GM18520 (cell line): ENCODE measurements at regions not wholly inside any gene's neighbourhood (a gene's known extent, or its start where the extent isn't known, plus 50 kb on each side); places are given as distances from the start of the nearest gene placed in this dataset.
"Not testable (repeated sequence)": the region's sequence is repeated elsewhere in the genome, so short reads cannot be mapped to it uniquely, and the experiment has no call there.

Experiments
- ATAC-seq: cut with Tn5 transposase; IDR thresholded peaks from one replicate; pipeline ENCODE4 v1.9.1; 2021; ENCODE audit not compliant: unreplicated experiment

DNA sequence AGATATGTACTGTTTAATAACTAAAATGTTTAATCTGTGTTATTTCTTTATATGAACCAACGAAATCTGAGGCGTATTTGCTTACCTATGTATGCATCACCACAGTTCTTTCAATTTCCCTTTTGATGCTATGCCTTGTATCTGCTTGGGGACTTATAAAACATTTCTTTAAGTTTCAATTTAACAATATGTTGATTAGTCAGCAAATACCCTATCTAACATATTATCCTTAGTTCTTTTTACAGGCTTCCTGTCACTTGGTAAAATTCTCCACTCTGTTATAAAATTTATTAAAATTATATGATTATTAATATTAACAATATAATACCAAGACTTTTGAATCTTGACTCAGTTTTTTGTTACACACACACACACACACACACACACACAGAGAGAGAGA lies 174.3 kb downstream of the CPS1 start:
- ATAC-seq, result no peak

- not testable (repeated sequence) for ATAC-seq
These were observed 190.4 kb downstream of the CPS1 start for GRCh38 chr2:210746826-210747225.

DNA sequence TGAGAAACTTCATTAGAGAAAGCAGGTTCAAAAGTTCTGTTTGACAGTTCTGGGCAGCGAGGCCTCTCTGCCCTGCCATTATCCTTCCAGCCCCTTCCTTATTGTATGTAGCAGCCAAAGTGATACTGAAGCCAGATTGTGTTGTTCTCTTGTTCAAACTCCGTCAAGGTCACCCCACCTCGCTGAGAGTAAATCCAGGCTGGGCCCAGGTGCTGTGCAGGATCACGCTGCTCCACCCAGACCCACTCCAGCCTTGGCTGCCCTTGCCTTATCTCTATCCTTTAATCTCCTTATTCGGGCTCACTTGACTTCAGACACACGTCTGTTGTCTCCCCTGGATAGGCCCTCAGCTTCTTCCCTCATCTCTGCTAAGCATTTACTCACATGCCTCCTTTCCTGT lies 196.1 kb downstream of the CPS1 start:
- no peak for ATAC-seq

DNA sequence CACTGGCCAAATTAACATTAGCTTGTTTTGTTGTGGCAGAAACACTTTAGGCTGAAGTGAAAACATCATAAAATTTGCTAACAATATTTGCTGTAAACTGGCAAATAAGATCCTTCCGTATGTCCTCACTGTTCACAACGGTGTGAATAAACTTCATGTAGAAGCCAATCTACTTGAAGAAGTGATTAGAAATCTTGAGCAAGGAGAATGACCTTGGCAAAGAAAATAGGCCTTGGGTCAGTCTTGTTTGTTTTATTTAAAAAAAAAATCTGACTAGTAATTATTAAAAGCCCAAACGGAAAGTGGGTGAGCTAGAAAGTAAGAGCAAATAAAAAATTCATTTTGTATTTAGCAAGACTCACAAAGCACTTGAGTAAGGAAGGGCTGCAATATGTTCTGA lies 197.0 kb downstream of the CPS1 start:
- ATAC-seq, result no peak

DNA sequence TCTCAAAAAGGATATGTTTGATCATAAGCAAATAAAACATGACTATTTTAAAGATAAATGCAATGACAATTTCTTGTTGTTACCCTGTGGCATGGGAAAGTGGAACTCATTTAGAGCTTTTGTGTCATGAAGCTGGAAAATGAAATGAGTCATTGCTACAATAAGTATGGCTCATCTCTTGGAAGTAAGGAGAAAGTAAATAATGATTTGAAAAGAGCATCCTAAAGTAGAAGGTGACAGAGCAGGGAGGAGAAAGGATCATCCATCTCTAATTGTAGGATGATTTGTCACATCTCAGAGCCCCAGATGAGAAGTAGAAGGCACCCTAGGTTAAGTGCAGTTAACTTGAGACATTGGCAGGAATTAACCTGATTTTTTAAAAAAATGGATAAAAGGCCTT lies 200.5 kb downstream of the CPS1 start:
- no peak for ATAC-seq

DNA sequence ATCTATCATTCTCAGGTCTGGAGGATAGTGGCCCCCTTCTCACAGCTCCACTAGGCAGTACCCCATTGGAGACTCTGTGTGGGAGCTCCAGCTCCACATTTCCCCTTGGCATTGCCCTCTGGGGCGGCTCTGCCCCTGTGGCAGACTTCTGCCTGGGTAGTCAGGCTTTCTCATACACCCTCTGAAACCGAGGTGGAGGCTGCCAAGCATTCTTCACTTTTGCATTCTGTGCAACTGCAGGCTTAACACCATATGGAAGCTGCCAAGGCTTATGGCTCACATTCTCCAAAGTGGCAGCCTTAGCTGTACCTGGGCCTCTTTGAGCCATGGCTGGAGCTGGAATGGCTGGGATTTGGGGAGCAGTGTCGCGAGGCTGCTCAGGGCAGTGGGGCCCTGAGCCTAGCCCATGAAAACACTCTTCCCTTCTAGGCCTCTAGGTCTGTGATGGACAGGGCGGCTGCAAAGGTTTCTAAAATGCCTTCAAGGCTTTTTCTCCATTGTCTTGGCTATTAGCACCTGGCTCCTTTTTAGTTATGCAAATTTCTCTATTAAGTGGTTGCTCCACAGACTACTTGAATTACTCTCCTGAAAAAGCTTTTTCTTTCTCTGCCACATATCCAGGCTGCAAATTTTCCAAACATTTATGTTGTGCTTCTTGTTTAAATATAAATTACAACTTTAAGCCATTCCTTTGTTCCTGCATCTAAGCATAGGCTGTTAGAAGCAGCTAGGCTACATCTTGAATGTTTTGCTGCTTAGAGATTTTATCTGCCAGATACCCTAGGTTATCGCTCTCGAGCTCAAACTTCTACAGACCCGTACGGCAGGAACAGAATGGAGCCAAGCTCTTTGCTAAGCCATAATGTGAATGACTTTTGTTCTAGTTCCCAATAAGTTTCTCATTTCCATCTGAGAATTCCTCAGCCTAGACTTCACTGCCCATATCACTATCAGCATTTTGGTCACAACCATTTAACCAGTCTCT lies 206.5 kb downstream of the CPS1 start:
- no peak for ATAC-seq

GRCh38 chr2:210768329-210768910 lies 212.0 kb downstream of the CPS1 start:
- ATAC-seq, result no peak

DNA sequence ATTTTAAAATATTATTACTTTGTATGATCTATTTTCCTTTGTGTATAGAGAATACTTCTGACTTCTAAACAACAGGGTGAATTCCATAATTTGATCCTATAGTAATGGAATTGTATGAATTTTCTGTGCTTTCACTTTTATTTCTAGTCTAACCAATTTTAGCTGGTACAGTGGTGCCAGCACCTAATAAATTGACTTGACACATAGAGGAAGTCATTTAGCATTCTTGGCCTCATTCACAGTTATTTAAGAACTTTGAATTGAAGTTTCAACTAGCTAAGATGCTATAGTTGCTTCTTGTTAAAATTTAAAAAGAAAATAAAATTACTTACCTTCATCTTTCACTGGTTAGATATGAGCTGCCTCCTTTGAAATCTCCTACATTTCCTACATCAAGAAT lies 220.4 kb downstream of the CPS1 start:
- no peak for ATAC-seq

DNA sequence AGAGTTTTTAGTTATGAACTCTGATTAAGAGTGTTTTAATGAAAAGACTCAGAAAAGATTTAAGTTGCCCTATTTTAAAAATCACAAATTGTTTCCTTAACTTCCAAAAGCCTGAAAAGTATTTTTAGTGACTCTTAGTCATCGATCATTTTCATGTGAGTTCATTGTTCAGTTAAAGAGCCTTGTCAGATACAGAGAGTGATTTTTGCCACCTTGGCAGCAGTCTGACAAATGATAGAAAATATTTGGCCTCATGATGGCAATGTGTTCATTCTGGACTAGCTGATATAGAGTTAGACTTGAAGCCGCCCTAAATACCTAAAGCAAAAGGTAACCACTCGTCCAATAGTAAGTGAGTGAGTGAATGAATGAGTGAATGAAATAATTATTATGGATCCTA lies 225.8 kb downstream of the CPS1 start:
- no peak for ATAC-seq

DNA sequence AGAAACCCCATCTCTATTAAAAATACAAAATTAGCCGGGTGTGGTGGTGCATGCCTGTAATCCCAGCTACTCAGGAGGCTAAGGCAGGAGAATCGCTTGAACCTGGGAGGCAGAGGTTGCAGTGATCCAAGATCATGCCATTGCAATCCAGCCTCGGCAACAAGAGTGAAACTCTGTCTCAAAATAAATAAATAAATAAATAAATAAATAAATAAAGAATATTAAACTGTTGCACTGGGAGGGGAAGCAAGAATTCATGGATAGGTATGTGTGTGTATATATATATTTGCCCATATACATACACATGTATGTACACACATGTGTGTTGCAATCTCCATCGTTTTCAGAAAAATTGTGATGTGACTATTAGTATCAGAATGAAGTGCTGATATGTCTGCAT lies 231.4 kb downstream of the CPS1 start:
- not testable (repeated sequence) for ATAC-seq

GRCh38 chr2:210792000-210792399 lies 235.6 kb downstream of the CPS1 start:
- no peak for ATAC-seq

GRCh38 chr2:210795506-210795905 lies 239.1 kb downstream of the CPS1 start:
- ATAC-seq, result no peak

GRCh38 chr2:210798180-210798579 lies 241.8 kb downstream of the CPS1 start:
- ATAC-seq, result no peak

GRCh38 chr2:210814251-210815025 lies 258.0 kb downstream of the CPS1 start:
- no peak for ATAC-seq

DNA sequence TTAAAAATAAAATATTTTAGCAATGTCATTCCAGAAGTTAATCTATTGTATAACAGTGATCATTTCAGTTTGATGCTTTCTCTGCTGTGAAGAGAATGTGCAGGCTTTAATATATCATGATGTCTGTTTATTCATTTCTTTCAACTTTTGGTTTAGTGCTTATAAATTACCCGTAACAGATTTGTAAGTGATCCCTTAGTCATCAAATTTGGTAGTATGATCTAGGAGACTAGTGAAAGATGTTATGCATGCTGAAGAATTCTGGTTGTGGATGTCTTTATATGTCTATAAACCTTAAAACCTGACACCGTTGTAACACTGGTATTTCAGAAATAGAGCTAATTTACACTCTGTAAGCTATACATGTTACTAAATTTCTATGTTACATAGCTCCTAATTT lies 260.4 kb downstream of the CPS1 start:
- no peak for ATAC-seq

- ATAC-seq, result no peak
These were observed 262.1 kb downstream of the CPS1 start for GRCh38 chr2:210818473-210818872.

- ATAC-seq, result no peak
These were observed 277.0 kb downstream of the CPS1 start for GRCh38 chr2:210833403-210833802.

GRCh38 chr2:210839034-210839433 lies 282.6 kb downstream of the CPS1 start:
- no peak for ATAC-seq

- ATAC-seq, result no peak
These were observed 283.1 kb downstream of the CPS1 start for GRCh38 chr2:210839450-210839849.

DNA sequence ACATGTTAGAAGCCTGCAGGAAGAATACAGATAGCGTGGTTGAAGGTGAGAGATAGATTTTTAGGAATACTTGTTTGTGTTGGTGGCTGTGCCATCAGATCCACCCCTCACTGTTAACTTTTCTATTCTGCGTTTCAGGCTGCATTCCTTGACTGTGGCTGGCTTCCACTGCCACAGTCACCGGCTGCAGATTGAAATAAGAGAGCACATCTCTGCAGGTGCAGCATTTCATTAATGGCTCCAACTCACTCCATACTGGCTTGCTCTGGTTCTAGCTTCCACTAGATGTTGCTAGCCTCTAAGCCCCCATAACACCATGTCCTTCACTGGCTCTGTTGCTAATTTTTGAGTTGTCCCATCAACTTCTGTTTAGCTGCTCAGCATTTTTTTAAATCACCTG lies 286.5 kb downstream of the CPS1 start:
- no peak for ATAC-seq

DNA sequence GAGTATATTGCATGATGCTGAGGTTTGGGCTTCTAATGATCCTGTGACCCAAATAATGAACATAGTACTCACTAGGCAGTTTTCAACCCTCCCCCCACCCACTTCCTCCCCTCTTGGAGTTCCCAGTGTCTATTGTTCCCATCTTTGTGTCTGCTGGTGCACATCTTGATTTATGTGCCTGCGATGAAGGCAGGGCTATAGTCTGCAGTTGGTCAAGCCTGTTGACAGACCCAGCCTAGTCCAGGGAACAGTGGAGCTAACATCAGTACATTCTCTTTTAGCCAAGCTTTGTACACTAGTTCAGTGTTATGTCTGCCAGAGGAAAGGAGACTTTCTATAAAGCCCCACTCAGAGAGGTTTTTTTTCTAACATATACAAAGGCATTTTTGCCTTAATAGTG lies 287.6 kb downstream of the CPS1 start:
- no peak for ATAC-seq

DNA sequence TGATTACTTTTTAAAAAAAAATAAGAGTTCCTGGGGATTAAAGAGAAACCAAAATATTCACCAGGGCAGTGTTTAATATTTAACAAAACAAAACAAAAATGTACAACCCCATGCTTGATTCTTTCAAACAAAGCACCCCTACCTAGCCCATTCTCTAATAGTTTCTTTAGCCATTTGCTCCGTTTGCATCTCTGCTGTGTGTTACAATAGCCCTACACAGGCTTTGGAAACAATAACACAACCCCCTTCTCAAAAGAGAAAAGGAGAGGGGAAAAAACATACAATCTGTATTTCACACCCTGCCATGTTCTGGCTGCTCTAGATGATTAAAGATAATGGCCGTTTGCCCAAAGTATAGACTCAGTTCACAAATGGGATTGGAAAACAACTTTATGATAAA lies 302.9 kb downstream of the CPS1 start:
- ATAC-seq, result no peak
